Left lobe of liver (tissue), 2 donors: ENCODE measurements at regions not wholly inside any gene's neighbourhood (a gene's known extent, or its start where the extent isn't known, plus 50 kb on each side); places are given as distances from the start of the nearest gene placed in this dataset.

Source experiments
- ATAC-seq: fragments of 200-7000 bp; cut with Tn5 transposase; one replicate; pipeline ENCODE4 v1.9.1; 2020; ENCODE audit warnings: mild to moderate bottlenecking, moderate library complexity
- DNase-seq: peaks from one replicate; pipeline ENCODE4 v3.0.0-alpha.2; 2020; ENCODE audit warnings: low spot score
- donor health status: DM: no; HTN: no; CAD: no; lungs with moderate emphysema.
- donor health status: DM: no; HTN: yes; CAD: no.

GRCh38 chr16:86766700-86767099 lies 188.4 kb downstream of the FOXL1 start:
- ATAC-seq (no peak), DNase-seq (no peak)

- no peak for DNase-seq
- ATAC-seq: no peak
Observed at GRCh38 chr16:86768228-86768791, 190.0 kb downstream of the FOXL1 start.

- peak; percentile 78 for DNase-seq
- peak; percentile 89 for ATAC-seq
Observed at GRCh38 chr16:86768999-86769398, 190.7 kb downstream of the FOXL1 start.

GRCh38 chr16:86771506-86772460 lies 193.4 kb downstream of the FOXL1 start:
- ATAC-seq (no peak), DNase-seq (no peak)

GRCh38 chr16:86772671-86773353 lies 194.5 kb downstream of the FOXL1 start:
- DNase-seq (no peak), ATAC-seq (no peak)

- DNase-seq (no peak), ATAC-seq (no peak)
Observed at GRCh38 chr16:86773354-86773715, 195.0 kb downstream of the FOXL1 start.

- ATAC-seq (no peak), DNase-seq (no peak)
Observed at GRCh38 chr16:86774931-86775330, 196.6 kb downstream of the FOXL1 start.

GRCh38 chr16:86775511-86775921 lies 197.2 kb downstream of the FOXL1 start:
- ATAC-seq: no peak
- no peak for DNase-seq

- no peak for ATAC-seq
- DNase-seq: no peak
Observed at GRCh38 chr16:86777381-86777946, 199.1 kb downstream of the FOXL1 start.

GRCh38 chr16:86778108-86778745 lies 199.9 kb downstream of the FOXL1 start:
- DNase-seq (no peak), ATAC-seq (no peak)

- no peak for ATAC-seq
- DNase-seq: no peak
Observed at GRCh38 chr16:86778978-86779377, 200.6 kb downstream of the FOXL1 start.

GRCh38 chr16:86781046-86781445 lies 202.7 kb downstream of the FOXL1 start:
- no peak for ATAC-seq
- no peak for DNase-seq

- peak; percentile 79 for ATAC-seq
- no peak for DNase-seq
Observed at GRCh38 chr16:86783636-86784626, 205.6 kb downstream of the FOXL1 start.

- ATAC-seq (no peak), DNase-seq (no peak)
Observed at GRCh38 chr16:86786338-86786737, 208.0 kb downstream of the FOXL1 start.

- ATAC-seq (no peak), DNase-seq (no peak)
Observed at GRCh38 chr16:86786994-86787393, 208.6 kb downstream of the FOXL1 start.

GRCh38 chr16:86787538-86787937 lies 209.2 kb downstream of the FOXL1 start:
- no peak for ATAC-seq
- no peak for DNase-seq

- no peak for ATAC-seq
- no peak for DNase-seq
Observed at GRCh38 chr16:86789621-86790051, 211.3 kb downstream of the FOXL1 start.

GRCh38 chr16:86791287-86792035 lies 213.1 kb downstream of the FOXL1 start:
- no peak for ATAC-seq
- no peak for DNase-seq
